Naive thymus-derived CD4-positive, alpha-beta T cell (primary cell): ENCODE measurements at regions not wholly inside any gene's neighbourhood (a gene's known extent, or its start where the extent isn't known, plus 50 kb on each side); places are given as distances from the start of the nearest gene placed in this dataset.
A peak's percentile ranks its signal among the peaks of the same experiment; 100 is the strongest.

Experiments
- ATAC-seq: fragments of 150-1000 bp; cut with Tn5 transposase; 2 replicates; pipeline ENCODE4 v1.10.0; 2021; ENCODE audit warnings: mild to moderate bottlenecking, moderate library complexity
- CTCF ChIA-PET: fragments of 350-600 bp; sonication (Branson Sonifier 250); formaldehyde crosslinking; loops from one replicate; lab custom pipeline; 2021; ENCODE audit warnings: antibody characterized with exemption; lab: Charles Lee
- POLR2A ChIA-PET: fragments of 350-600 bp; sonication (Branson Sonifier 250); formaldehyde crosslinking; loops from one replicate; lab custom pipeline; 2021; ENCODE audit warnings: antibody characterized with exemption, inconsistent platforms; lab: Charles Lee
- DNase-seq, 9 donors: peaks; one replicate each; pipeline versions ENCODE4 v3.0.0 to v3.0.0-alpha.2; 2020 to 2022; ENCODE audit warnings: mixed read lengths in 1 of 9
- H3K27ac ChIP-seq: one replicate; pipeline ENCODE4 v1.7.0; 2013; ENCODE audit warnings: mild to moderate bottlenecking, low read depth, low read length, moderate library complexity
- H3K27me3 ChIP-seq, 2 donors: one replicate each; pipeline ENCODE4 v1.7.0; 2013; ENCODE audit warnings: low read length in 2 of 2, mild to moderate bottlenecking in 2 of 2, moderate library complexity in 2 of 2; ENCODE audit not compliant: control insufficient read depth in 2 of 2, insufficient read depth in 2 of 2
- H3K36me3 ChIP-seq, 3 experiments: 1 replicate in 2 of 3; 2 replicates in 1 of 3; pipeline ENCODE4 v1.7.0; 2013; ENCODE audit warnings: low read length in 3 of 3, mild to moderate bottlenecking in 3 of 3, moderate library complexity in 1 of 3; ENCODE audit not compliant: insufficient read depth in 3 of 3, control insufficient read depth in 2 of 3
- H3K4me1 ChIP-seq, 2 donors: one replicate each; pipeline ENCODE4 v1.7.0; 2013; ENCODE audit warnings: low read length in 2 of 2, mild to moderate bottlenecking in 2 of 2, moderate library complexity in 1 of 2; ENCODE audit not compliant: control insufficient read depth in 2 of 2, insufficient read depth in 2 of 2
- H3K4me3 ChIP-seq: 2 replicates; pipeline ENCODE4 v1.7.0; 2013; ENCODE audit warnings: mild to moderate bottlenecking, low read length
- H3K9me3 ChIP-seq, 3 experiments: 1 replicate in 2 of 3; 2 replicates in 1 of 3; pipeline ENCODE4 v1.7.0; 2013; ENCODE audit warnings: low read length in 3 of 3; ENCODE audit not compliant: control insufficient read depth in 2 of 3
- H3K27ac Mint-ChIP-seq, 9 donors: one replicate each; pipeline ENCODE4 v1.8.0; 2020 to 2022; ENCODE audit warnings: mixed read lengths in 9 of 9, mild to moderate bottlenecking in 8 of 9, moderate library complexity in 5 of 9, inconsistent platforms in 2 of 9
- H3K27me3 Mint-ChIP-seq, 5 donors: one replicate each; pipeline ENCODE4 v1.8.0; 2021 to 2022; ENCODE audit warnings: mixed read lengths in 5 of 5, mild to moderate bottlenecking in 1 of 5
- H3K36me3 Mint-ChIP-seq, 5 donors: one replicate each; pipeline ENCODE4 v1.8.0; 2020 to 2022; ENCODE audit warnings: mixed read lengths in 5 of 5, mild to moderate bottlenecking in 3 of 5, inconsistent platforms in 1 of 5
- H3K4me1 Mint-ChIP-seq, 7 donors: one replicate each; pipeline ENCODE4 v1.8.0; 2020 to 2022; ENCODE audit warnings: mixed read lengths in 7 of 7, mild to moderate bottlenecking in 3 of 7, inconsistent platforms in 1 of 7
- H3K4me3 Mint-ChIP-seq, 10 donors: one replicate each; pipeline ENCODE4 v1.8.0; 2020 to 2022; ENCODE audit warnings: mild to moderate bottlenecking in 10 of 10, mixed read lengths in 10 of 10, moderate library complexity in 6 of 10, inconsistent platforms in 2 of 10
- H3K9me3 Mint-ChIP-seq, 11 donors: one replicate each; pipeline ENCODE4 v1.8.0; 2020 to 2022; ENCODE audit warnings: mixed read lengths in 11 of 11, mild to moderate bottlenecking in 4 of 11, inconsistent platforms in 1 of 11, moderate library complexity in 1 of 11
- intact Hi-C, 2 donors: fragments of 100-400 bp; cut with micrococcal nuclease; formaldehyde crosslinking; loops; one replicate each; pipeline ENCODE4 v1.15.1; 2023

GRCh38 chrX:69289046-69289792 lies 124.0 kb upstream of the PJA1 start:
- H3K27ac Mint-ChIP-seq: no peak overlapping the region
- no peak for ATAC-seq
- Histone ChIP-seq H3K4me3 (no peak overlapping the region), H3K27ac (no peak overlapping the region), H3K4me1 (no peaks in the 10 kb centered on the region), H3K9me3 (no peaks in the 10 kb centered on the region), H3K36me3 (no peaks in the 10 kb centered on the region), H3K27me3 (no peaks in the 10 kb centered on the region)
- intact Hi-C loops: loop anchor here in 1 of 2 donors (5.0 to 10.0 kb wide), 2 partner anchors 124 to 197 kb away; partner anchors contain the start of gene PJA1
- no peaks in the 10 kb centered on the region for H3K27me3 Mint-ChIP-seq
- no peak for DNase-seq
- H3K4me3 Mint-ChIP-seq: no peak overlapping the region
- no peaks in the 10 kb centered on the region for H3K9me3 Mint-ChIP-seq
- no peaks in the 10 kb centered on the region for H3K36me3 Mint-ChIP-seq
- ChIA-PET CTCF (interaction anchor here (1.4 kb wide), 1 partner anchor 461 kb away, joined by 4 read pairs; no protein-coding TSS in a partner anchor), POLR2A (no interaction called here)
- H3K4me1 Mint-ChIP-seq: no peaks in the 10 kb centered on the region

- ATAC-seq (no peak), DNase-seq (no peak)
- H3K4me3 ChIP-seq: no peak overlapping the region
- no peak overlapping the region for H3K4me3 Mint-ChIP-seq
- H3K4me1 ChIP-seq: no peaks in the 10 kb centered on the region
- intact Hi-C loops: loop anchor here in 1 of 2 donors (5.0 to 10.0 kb wide), 2 partner anchors 122 to 195 kb away; partner anchors contain the start of gene PJA1
- H3K27ac ChIP-seq: no peak overlapping the region
- POLR2A ChIA-PET: no interaction called here
- H3K36me3 Mint-ChIP-seq: no peaks in the 10 kb centered on the region
- no peaks in the 10 kb centered on the region for H3K27me3 Mint-ChIP-seq
- CTCF ChIA-PET: interaction anchor here (0.8 kb wide), 2 partner anchors 460 to 846 kb away, joined by 3 to 4 read pairs; partner anchors contain the start of gene IGBP1
- H3K36me3 ChIP-seq: no peaks in the 10 kb centered on the region
- no peaks in the 10 kb centered on the region for H3K9me3 Mint-ChIP-seq
- H3K27me3 ChIP-seq: no peaks in the 10 kb centered on the region
- no peaks in the 10 kb centered on the region for H3K4me1 Mint-ChIP-seq
- H3K27ac Mint-ChIP-seq: no peak overlapping the region
- no peaks in the 10 kb centered on the region for H3K9me3 ChIP-seq
Measured at GRCh38 chrX:69287095-69287494, 121.8 kb upstream of the PJA1 start.

GRCh38 chrX:69286565-69286906 lies 121.3 kb upstream of the PJA1 start:
- no peaks in the 10 kb centered on the region for H3K36me3 ChIP-seq
- DNase-seq (no peak), ATAC-seq (no peak)
- Mint-ChIP-seq H3K27ac (no peak overlapping the region), H3K36me3 (no peaks in the 10 kb centered on the region), H3K4me1 (no peaks in the 10 kb centered on the region), H3K4me3 (peak overlapping the region in 1 of 10 donors; percentile 49), H3K27me3 (no peaks in the 10 kb centered on the region), H3K9me3 (no peaks in the 10 kb centered on the region)
- H3K27ac ChIP-seq: no peak overlapping the region
- H3K4me3 ChIP-seq: no peak overlapping the region
- no peaks in the 10 kb centered on the region for H3K27me3 ChIP-seq
- intact Hi-C loops: loop anchor here (1.0 to 10.0 kb wide), 3 partner anchors 122 to 458 kb away; partner anchors contain the start of gene PJA1 (in 1 of the 2)
- POLR2A ChIA-PET: no interaction called here
- H3K9me3 ChIP-seq: no peaks in the 10 kb centered on the region
- H3K4me1 ChIP-seq: no peaks in the 10 kb centered on the region
- CTCF ChIA-PET: interaction anchor here (0.8 kb wide), 2 partner anchors 459 to 846 kb away, joined by 3 to 4 read pairs; partner anchors contain the start of gene IGBP1

- Histone ChIP-seq H3K27ac (no peak overlapping the region), H3K36me3 (no peaks in the 10 kb centered on the region), H3K4me3 (no peak overlapping the region), H3K9me3 (no peaks in the 10 kb centered on the region), H3K27me3 (no peaks in the 10 kb centered on the region), H3K4me1 (no peaks in the 10 kb centered on the region)
- Mint-ChIP-seq H3K27ac (no peak overlapping the region), H3K4me3 (peak overlapping the region in 7 of 10 donors; percentile 12 to 53 (median 38)), H3K27me3 (no peaks in the 10 kb centered on the region), H3K9me3 (no peaks in the 10 kb centered on the region), H3K4me1 (no peaks in the 10 kb centered on the region), H3K36me3 (no peaks in the 10 kb centered on the region)
- intact Hi-C loops: loop anchor here (1.0 to 10.0 kb wide), 4 partner anchors 121 to 458 kb away; partner anchors contain the start of gene PJA1 (in 1 of the 2)
- POLR2A ChIA-PET: no interaction called here
- ATAC-seq (peak; percentile 76), DNase-seq (peak; percentile 10 to 67 (median 48))
- CTCF ChIA-PET: interaction anchor here (0.8 to 1.6 kb wide), 3 partner anchors 458 to 847 kb away, joined by 3 to 8 read pairs (median 4); partner anchors contain the start of genes EFNB1 and IGBP1
Measured at GRCh38 chrX:69285881-69286564, 120.8 kb upstream of the PJA1 start.

- Histone ChIP-seq H3K4me3 (no peak overlapping the region), H3K27me3 (no peaks in the 10 kb centered on the region), H3K4me1 (no peaks in the 10 kb centered on the region), H3K27ac (no peak overlapping the region), H3K9me3 (no peaks in the 10 kb centered on the region), H3K36me3 (no peaks in the 10 kb centered on the region)
- intact Hi-C loops: loop anchor here (2.0 to 10.0 kb wide), 3 partner anchors 121 to 193 kb away; partner anchors contain the start of gene PJA1 (in 1 of the 2)
- Mint-ChIP-seq H3K36me3 (no peaks in the 10 kb centered on the region), H3K9me3 (no peaks in the 10 kb centered on the region), H3K4me3 (peak overlapping the region in 5 of 10 donors; percentile 12 to 53 (median 49)), H3K27ac (no peak overlapping the region), H3K4me1 (no peaks in the 10 kb centered on the region), H3K27me3 (no peaks in the 10 kb centered on the region)
- no peak for DNase-seq
- ChIA-PET POLR2A (no interaction called here), CTCF (interaction anchor here (1.6 kb wide), 1 partner anchor 457 kb away, joined by 8 read pairs; the partner anchor contains the start of gene EFNB1)
- no peak for ATAC-seq
Measured at GRCh38 chrX:69285401-69285877, 120.2 kb upstream of the PJA1 start.

GRCh38 chrX:69284491-69284890 lies 119.2 kb upstream of the PJA1 start:
- Histone ChIP-seq H3K4me3 (no peak overlapping the region), H3K27ac (no peak overlapping the region), H3K9me3 (no peaks in the 10 kb centered on the region), H3K4me1 (no peaks in the 10 kb centered on the region), H3K36me3 (no peaks in the 10 kb centered on the region), H3K27me3 (no peaks in the 10 kb centered on the region)
- peak overlapping the region in 2 of 10 donors; percentile 7 to 34 for H3K4me3 Mint-ChIP-seq
- H3K36me3 Mint-ChIP-seq: no peaks in the 10 kb centered on the region
- ChIA-PET POLR2A (interaction anchor here (0.6 kb wide), 1 partner anchor 9 kb away, joined by 3 read pairs; no protein-coding TSS in a partner anchor), CTCF (interaction anchor here (0.8 to 1.6 kb wide), 2 partner anchors 456 to 462 kb away, joined by 3 to 8 read pairs; partner anchors contain the start of gene EFNB1)
- DNase-seq: no peak
- ATAC-seq: no peak
- no peak overlapping the region for H3K27ac Mint-ChIP-seq
- H3K27me3 Mint-ChIP-seq: peaks cover 0 to 4% (median 0%) of the 10 kb centered on the region in 5 donors
- intact Hi-C loops: loop anchor here (2.0 to 10.0 kb wide), 2 partner anchors 120 to 126 kb away; partner anchors contain the start of gene PJA1 (in 1 of the 2)
- H3K4me1 Mint-ChIP-seq: no peaks in the 10 kb centered on the region
- no peaks in the 10 kb centered on the region for H3K9me3 Mint-ChIP-seq
